A549 (cell line): ENCODE measurements at regions not wholly inside any gene's neighbourhood (a gene's known extent, or its start where the extent isn't known, plus 50 kb on each side); places are given as distances from the start of the nearest gene placed in this dataset.

Source experiments
- ATAC-seq, 2 experiments: fragments of 200-7000 bp in 1 of 2; fragments of >200 bp in 1 of 2; cut with Nextera tagmentation in 1 of 2; cut with Tn5 transposase in 1 of 2; 3 replicates each; pipeline versions ENCODE4 v1.8.0 to v1.9.1; 2018 to 2020; ENCODE audit warnings: mild to moderate bottlenecking in 1 of 2, moderate library complexity in 1 of 2
- CTCF ChIA-PET: fragments of 300-600 bp; sonication (Branson Sonifier 250); formaldehyde crosslinking; extraction: SDS; loops from one replicate; lab custom pipeline; 2021; ENCODE audit warnings: antibody characterized with exemption, inconsistent platforms; lab: Yijun Ruan, JAX
- POLR2A ChIA-PET: fragments of 350-600 bp; formaldehyde crosslinking; extraction: SDS; loops from one replicate; lab custom pipeline; 2021; ENCODE audit warnings: antibody characterized with exemption, inconsistent platforms; lab: Yijun Ruan, JAX
- DNase-seq, 2 experiments: peaks; one replicate each; pipeline versions ENCODE4 v3.0.0 to v3.0.0-alpha.2; 2011 to 2016; ENCODE audit warnings: low read depth in 1 of 2, low spot score in 1 of 2
- FAIRE-seq: peaks from 2 replicates; lab custom pipeline; 2011; peaks lifted over from hg19 to GRCh38; lab: Jason Lieb, UNC
- H3K27ac ChIP-seq, 2 experiments: fragments of >200 bp; sonication (Bioruptor Twin); formaldehyde crosslinking; 3 replicates each; pipeline ENCODE4 v1.5.1; 2016 to 2017
- H3K4me1 ChIP-seq: fragments of >200 bp; sonication (Bioruptor Twin); formaldehyde crosslinking; 3 replicates; pipeline ENCODE4 v1.6.1; 2016
- H3K4me2 ChIP-seq: fragments of >200 bp; sonication (Bioruptor Twin); formaldehyde crosslinking; 3 replicates; pipeline ENCODE4 v1.6.1; 2016
- H3K4me3 ChIP-seq: fragments of >200 bp; sonication (Bioruptor Twin); formaldehyde crosslinking; 3 replicates; pipeline ENCODE4 v1.5.1; 2016
- H3K9me3 ChIP-seq: fragments of >200 bp; sonication (Bioruptor Twin); formaldehyde crosslinking; 3 replicates; pipeline ENCODE4 v1.6.1; 2016
- BHLHE40 ChIP-seq: IDR thresholded peaks from 2 replicates; pipeline ENCODE4 v1.6.1; 2012; ENCODE audit warnings: low read depth, low read length, inconsistent platforms
- CEBPB ChIP-seq, 2 experiments: fragments of >200 bp in 1 of 2; sonication (Bioruptor Twin) in 1 of 2; formaldehyde crosslinking in 1 of 2; IDR thresholded peaks; 2 replicates each; pipeline ENCODE4 v1.6.1; 2012 to 2016
- EHMT2 ChIP-seq: fragments of 200-600 bp; sonication (generic); IDR thresholded peaks from 2 replicates; pipeline ENCODE4 v1.6.1; 2016; ENCODE audit warnings: antibody characterized with exemption, low read depth, mild to moderate bottlenecking, moderate library complexity
- GATA3 ChIP-seq: IDR thresholded peaks from 2 replicates; pipeline ENCODE4 v1.6.1; 2012; ENCODE audit warnings: borderline replicate concordance
- HDAC2 ChIP-seq: fragments of 200-600 bp; sonication (generic); IDR thresholded peaks from 2 replicates; pipeline ENCODE4 v1.6.1; 2016
- HOXB13 ChIP-seq: fragments of 250-450 bp; sonication (Bioruptor Pico); IDR thresholded peaks from 2 replicates; pipeline ENCODE4 v1.5.0; 2020; ENCODE audit warnings: low read depth, mild to moderate bottlenecking, moderate library complexity
- HOXB5 ChIP-seq: fragments of 250-450 bp; sonication (Bioruptor Pico); IDR thresholded peaks from 2 replicates; pipeline ENCODE4 v1.5.0; 2020; ENCODE audit warnings: mild to moderate bottlenecking, moderate library complexity
- JUNB ChIP-seq: fragments of >200 bp; sonication (Bioruptor Twin); formaldehyde crosslinking; IDR thresholded peaks from 2 replicates; pipeline ENCODE4 v1.6.1; 2016
- KDM5A ChIP-seq: fragments of 200-600 bp; sonication (generic); IDR thresholded peaks from 2 replicates; pipeline ENCODE4 v1.6.1; 2016; ENCODE audit warnings: antibody characterized with exemption, mild to moderate bottlenecking
- MYC ChIP-seq: IDR thresholded peaks from 2 replicates; pipeline ENCODE4 v1.6.1; 2012; ENCODE audit warnings: mild to moderate bottlenecking, inconsistent platforms, low read length, improper control_type of control experiment, borderline replicate concordance
- NFE2L2 ChIP-seq: fragments of 150-350 bp; conservative IDR thresholded peaks from 2 replicates; pipeline ENCODE4 v1.6.1; 2014; ENCODE audit warnings: low read length
- RARB ChIP-seq: fragments of 250-450 bp; sonication (Bioruptor Pico); IDR thresholded peaks from 2 replicates; pipeline ENCODE4 v1.8.0; 2021; ENCODE audit warnings: mild to moderate bottlenecking, moderate library complexity
- SMC3 ChIP-seq: fragments of >200 bp; sonication (Bioruptor Twin); formaldehyde crosslinking; IDR thresholded peaks from 3 replicates; pipeline ENCODE4 v1.6.1; 2018; ENCODE audit warnings: inconsistent platforms
- TFCP2L1 ChIP-seq: fragments of 250-450 bp; sonication (Bioruptor Pico); IDR thresholded peaks from 2 replicates; pipeline ENCODE4 v1.5.0; 2021; ENCODE audit warnings: mild to moderate bottlenecking
- ZC3H11A ChIP-seq: fragments of 450-650 bp; IDR thresholded peaks from 2 replicates; pipeline ENCODE4 v1.6.1; 2014; ENCODE audit warnings: antibody characterized with exemption, mild to moderate bottlenecking
- ZSCAN20 ChIP-seq: fragments of 250-450 bp; sonication (Bioruptor Pico); IDR thresholded peaks from 2 replicates; pipeline ENCODE4 v1.8.0; 2022; ENCODE audit warnings: mild to moderate bottlenecking, moderate library complexity
- WGBS: methylation state at CpG from one replicate; pipeline ENCODE4 v1.1.6; 2017; ENCODE audit errors: missing lambda C conversion rate; 5-methylcytosine and 5-hydroxymethylcytosine counted together
- TF ChIP-seq, protein P1 (sequence below): fragments of 250-450 bp; sonication (Bioruptor Pico); IDR thresholded peaks from 2 replicates; pipeline ENCODE4 v1.5.0; 2021; ENCODE audit warnings: mild to moderate bottlenecking, moderate library complexity, borderline replicate concordance
- TF ChIP-seq, protein P2 (sequence below): IDR thresholded peaks from 2 replicates; pipeline ENCODE4 v1.6.1; 2012
- TF ChIP-seq, protein P3 (sequence below): fragments of >200 bp; sonication (Bioruptor Twin); formaldehyde crosslinking; IDR thresholded peaks from 3 replicates; pipeline ENCODE4 v1.6.1; 2016
- TF ChIP-seq, protein P4 (sequence below): fragments of 450-650 bp; IDR thresholded peaks from 2 replicates; pipeline ENCODE4 v1.6.1; 2014; ENCODE audit warnings: antibody characterized with exemption

DNA sequence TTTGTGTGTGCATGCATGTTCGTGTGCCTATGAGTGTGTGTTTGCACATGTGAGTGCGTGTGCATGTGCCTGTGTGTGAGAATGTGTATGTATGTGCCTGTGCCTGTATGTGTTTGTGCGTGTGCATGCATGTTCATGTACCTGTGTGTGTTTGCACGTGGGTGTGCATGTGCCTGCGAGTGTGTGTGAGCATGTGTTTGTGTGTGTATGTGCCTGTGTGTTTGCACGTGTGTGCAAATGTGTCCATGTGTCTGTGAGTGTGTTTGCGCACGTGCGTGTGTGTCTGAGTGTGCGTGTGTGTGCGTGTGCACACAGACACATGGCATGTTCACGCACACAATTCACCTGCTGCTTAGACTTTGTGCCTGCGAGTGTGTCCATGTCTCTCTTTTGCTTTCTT, 853.5 kb upstream of the SALL3 start:
- no peak overlapping the region for H3K27ac ChIP-seq
- H3K4me2 ChIP-seq: no peak overlapping the region
- POLR2A ChIA-PET: no interaction called here
- 48% methylated on average over 13 of the region's 13 CpGs for WGBS
- CTCF ChIA-PET: no interaction called here
- FAIRE-seq: no peak
- DNase-seq: no peak
- H3K9me3 ChIP-seq: no peaks in the 10 kb centered on the region
- TF ChIP-seq BHLHE40: no peak
- no peak for TF ChIP-seq RARB (CRISPR knock-in tag)
- no peak for TF ChIP-seq HOXB5 (CRISPR knock-in tag)
- ATAC-seq: no peak
- no peaks in the 10 kb centered on the region for H3K4me1 ChIP-seq
- no peak overlapping the region for H3K4me3 ChIP-seq

DNA sequence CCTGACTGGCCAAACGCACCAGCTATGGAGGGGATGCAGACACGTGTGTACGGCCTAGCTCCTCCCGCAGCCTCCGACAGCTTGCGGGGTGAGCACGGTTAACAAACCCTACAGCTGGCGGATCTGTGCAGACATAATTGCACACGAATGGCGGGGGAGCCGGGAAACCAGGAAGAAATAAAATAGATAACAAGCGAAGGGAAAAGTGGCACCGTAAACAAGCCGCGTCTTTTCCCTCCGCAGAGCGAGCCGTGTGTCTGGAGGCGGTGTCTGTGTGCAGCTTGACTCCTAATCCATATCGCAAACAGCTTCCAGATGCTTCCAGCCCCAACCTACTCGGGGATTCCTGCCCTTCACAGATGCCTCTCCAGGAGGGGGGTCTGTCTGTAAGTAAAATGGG, 853.1 kb upstream of the SALL3 start:
- FAIRE-seq (no peak), ATAC-seq (no peak)
- CTCF ChIA-PET: no interaction called here

DNA sequence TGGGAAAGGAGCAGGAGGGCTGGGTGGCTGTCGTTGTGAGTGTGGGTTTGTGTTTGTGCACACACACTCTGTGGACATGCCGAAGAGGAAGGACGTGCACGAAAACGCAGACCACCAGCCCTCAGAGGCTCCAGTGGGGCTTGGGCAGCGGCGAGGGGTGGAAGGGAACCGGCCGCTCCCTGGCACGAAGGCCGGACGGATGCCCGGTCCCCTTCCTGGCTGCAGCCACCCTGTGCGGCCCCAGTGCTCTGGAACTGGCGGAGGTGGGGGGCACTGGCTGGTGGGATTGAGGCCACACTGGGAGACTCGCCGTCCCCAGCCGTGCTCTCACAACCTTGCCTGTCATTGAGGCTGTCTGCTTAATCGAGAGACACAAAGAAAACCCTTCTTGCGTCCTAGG, 852.6 kb upstream of the SALL3 start:
- H3K27ac ChIP-seq: no peak overlapping the region
- H3K4me1 ChIP-seq: no peaks in the 10 kb centered on the region
- DNase-seq: no peak
- WGBS: 31% methylated on average over 5 of the region's 20 CpGs
- TF ChIP-seq MYC (no peak), HDAC2 (no peak), JUNB (no peak), ZSCAN20 (CRISPR knock-in tag) (no peak), ZC3H11A (no peak)
- TF ChIP-seq, protein P1, sequence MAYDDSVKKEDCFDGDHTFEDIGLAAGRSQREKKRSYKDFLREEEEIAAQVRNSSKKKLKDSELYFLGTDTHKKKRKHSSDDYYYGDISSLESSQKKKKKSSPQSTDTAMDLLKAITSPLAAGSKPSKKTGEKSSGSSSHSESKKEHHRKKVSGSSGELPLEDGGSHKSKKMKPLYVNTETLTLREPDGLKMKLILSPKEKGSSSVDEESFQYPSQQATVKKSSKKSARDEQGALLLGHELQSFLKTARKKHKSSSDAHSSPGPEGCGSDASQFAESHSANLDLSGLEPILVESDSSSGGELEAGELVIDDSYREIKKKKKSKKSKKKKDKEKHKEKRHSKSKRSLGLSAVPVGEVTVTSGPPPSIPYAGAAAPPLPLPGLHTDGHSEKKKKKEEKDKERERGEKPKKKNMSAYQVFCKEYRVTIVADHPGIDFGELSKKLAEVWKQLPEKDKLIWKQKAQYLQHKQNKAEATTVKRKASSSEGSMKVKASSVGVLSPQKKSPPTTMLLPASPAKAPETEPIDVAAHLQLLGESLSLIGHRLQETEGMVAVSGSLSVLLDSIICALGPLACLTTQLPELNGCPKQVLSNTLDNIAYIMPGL (CRISPR knock-in tag): no peak
- CTCF ChIA-PET: no interaction called here
- H3K9me3 ChIP-seq: no peaks in the 10 kb centered on the region
- no peak for ATAC-seq
- no peak for FAIRE-seq
- H3K4me3 ChIP-seq: no peak overlapping the region
- POLR2A ChIA-PET: no interaction called here
- no peak overlapping the region for H3K4me2 ChIP-seq

More for the DNA sequence above, 853.1 kb upstream of the SALL3 start:
- POLR2A ChIA-PET: no interaction called here
- no peak for TF ChIP-seq CEBPB (IDR thresholded peaks at IDR 0.05)
- TF ChIP-seq GATA3: no peak
- TF ChIP-seq, protein P2, sequence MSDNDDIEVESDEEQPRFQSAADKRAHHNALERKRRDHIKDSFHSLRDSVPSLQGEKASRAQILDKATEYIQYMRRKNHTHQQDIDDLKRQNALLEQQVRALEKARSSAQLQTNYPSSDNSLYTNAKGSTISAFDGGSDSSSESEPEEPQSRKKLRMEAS: no peak
- TF ChIP-seq, protein P3, sequence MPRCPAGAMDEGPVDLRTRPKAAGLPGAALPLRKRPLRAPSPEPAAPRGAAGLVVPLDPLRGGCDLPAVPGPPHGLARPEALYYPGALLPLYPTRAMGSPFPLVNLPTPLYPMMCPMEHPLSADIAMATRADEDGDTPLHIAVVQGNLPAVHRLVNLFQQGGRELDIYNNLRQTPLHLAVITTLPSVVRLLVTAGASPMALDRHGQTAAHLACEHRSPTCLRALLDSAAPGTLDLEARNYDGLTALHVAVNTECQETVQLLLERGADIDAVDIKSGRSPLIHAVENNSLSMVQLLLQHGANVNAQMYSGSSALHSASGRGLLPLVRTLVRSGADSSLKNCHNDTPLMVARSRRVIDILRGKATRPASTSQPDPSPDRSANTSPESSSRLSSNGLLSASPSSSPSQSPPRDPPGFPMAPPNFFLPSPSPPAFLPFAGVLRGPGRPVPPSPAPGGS: no peak
- TF ChIP-seq, protein P1 (CRISPR knock-in tag): no peak
- TF ChIP-seq KDM5A: no peak
- no peak for TF ChIP-seq EHMT2
- no peak for TF ChIP-seq TFCP2L1 (CRISPR knock-in tag)
- TF ChIP-seq SMC3: no peak
- no peak for TF ChIP-seq HOXB5 (CRISPR knock-in tag)
- TF ChIP-seq, protein P4, sequence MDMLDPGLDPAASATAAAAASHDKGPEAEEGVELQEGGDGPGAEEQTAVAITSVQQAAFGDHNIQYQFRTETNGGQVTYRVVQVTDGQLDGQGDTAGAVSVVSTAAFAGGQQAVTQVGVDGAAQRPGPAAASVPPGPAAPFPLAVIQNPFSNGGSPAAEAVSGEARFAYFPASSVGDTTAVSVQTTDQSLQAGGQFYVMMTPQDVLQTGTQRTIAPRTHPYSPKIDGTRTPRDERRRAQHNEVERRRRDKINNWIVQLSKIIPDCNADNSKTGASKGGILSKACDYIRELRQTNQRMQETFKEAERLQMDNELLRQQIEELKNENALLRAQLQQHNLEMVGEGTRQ: no peak
- TF ChIP-seq RARB (CRISPR knock-in tag): no peak
- no peak for TF ChIP-seq HOXB13 (CRISPR knock-in tag)
- no peak for TF ChIP-seq NFE2L2
- TF ChIP-seq, all 56 proteins: peak for 0
- DNase-seq: no peak
- Histone ChIP-seq H3K4me2 (no peak overlapping the region), H3K27ac (no peak overlapping the region), H3K9me3 (no peaks in the 10 kb centered on the region), H3K4me3 (no peak overlapping the region), H3K4me1 (no peaks in the 10 kb centered on the region)
- 73% methylated on average over 21 of the region's 21 CpGs for WGBS
